Stimulated activated CD8-positive, alpha-beta memory T cell treated with anti-CD3 and anti-CD28 coated beads, Interleukin-15, amount 100 ng/mL, for 48 hours (primary cell): ENCODE measurements at regions not wholly inside any gene's neighbourhood (a gene's known extent, or its start where the extent isn't known, plus 50 kb on each side); places are given as distances from the start of the nearest gene placed in this dataset.

ENCODE experiments used
- DNase-seq, 2 donors: peaks; one replicate each; pipeline ENCODE4 v3.0.0-alpha.2; 2020; ENCODE audit warnings: low read depth in 2 of 2

- DNase-seq = no peak
These were observed 551.3 kb upstream of the RAB6C start for GRCh38 chr2:129428086-129428660.

DNA sequence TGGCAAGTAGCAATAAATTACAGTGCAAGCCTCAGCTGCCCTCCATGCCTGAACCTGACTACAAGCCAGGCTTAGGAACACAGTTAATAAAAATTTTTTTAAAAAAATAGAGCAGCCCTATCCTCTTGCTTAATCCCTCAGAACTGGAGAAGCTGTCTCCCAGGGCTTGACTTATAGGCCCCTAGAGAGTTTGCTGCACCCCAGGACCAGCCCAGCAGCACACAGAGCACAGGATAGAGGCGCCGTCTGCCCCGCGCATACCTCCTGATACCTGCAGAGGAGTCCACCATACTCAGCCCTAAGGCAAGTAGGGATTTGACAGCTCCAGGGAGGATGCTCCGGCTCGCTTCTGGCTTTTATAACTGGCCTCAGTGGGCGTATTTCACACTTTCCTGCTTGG is 548.6 kb upstream of the RAB6C start:
- no peak for DNase-seq

- DNase-seq = no peak
These were observed 547.6 kb upstream of the RAB6C start for GRCh38 chr2:129431881-129432280.

DNA sequence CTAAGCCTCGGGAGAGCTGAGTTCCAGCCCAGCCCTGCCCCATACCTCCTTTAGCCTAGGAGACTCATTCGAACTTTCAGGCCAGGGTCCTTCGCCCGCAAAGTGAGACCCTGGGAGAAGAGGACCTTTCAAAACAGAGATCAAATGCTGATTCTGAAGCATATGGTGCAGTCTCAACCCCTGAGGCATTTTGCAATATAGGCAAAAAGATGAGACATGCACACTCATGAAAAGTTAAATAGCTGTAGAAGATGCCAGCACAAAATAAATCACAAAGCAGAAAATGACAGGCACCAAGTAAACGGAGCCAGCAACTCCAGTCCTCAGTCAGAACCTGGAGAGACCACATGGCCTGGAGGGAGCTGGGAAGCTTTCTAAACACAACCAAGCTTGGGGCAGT is 542.7 kb upstream of the RAB6C start:
- no peak for DNase-seq

- DNase-seq = no peak
These were observed 541.7 kb upstream of the RAB6C start for GRCh38 chr2:129437725-129438124.

DNA sequence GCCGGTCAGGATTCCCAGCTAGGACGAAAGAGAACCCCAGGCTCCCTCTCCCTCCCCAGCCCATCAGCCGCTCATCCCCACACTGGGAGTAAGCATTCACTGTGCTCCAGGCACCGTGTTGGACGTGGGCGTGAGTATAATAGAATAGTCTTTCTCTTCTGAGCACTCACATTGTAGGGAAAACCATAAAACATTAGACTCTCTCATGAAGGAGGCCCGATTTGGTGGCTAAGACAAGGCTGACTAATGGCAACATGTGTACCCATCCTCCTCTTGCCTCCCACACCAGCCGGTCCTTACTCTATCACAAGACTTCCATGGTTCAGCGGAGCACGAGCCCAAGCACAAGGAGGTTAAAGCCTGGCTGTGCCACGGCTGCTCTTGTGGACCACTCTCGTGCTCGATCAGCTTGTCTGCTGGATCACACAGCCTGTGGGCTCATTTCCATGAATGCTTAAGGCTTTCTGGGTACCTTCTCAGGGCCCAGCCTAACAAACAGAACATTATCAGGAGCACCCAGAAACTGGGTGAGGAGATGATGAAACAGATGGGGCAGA is 540.9 kb upstream of the RAB6C start:
- no peak for DNase-seq

- DNase-seq = no peak
These were observed 539.8 kb upstream of the RAB6C start for GRCh38 chr2:129439406-129440302.

GRCh38 chr2:129441610-129442009 is 537.9 kb upstream of the RAB6C start:
- DNase-seq = no peak

GRCh38 chr2:129443235-129443864 is 536.1 kb upstream of the RAB6C start:
- no peak for DNase-seq

DNA sequence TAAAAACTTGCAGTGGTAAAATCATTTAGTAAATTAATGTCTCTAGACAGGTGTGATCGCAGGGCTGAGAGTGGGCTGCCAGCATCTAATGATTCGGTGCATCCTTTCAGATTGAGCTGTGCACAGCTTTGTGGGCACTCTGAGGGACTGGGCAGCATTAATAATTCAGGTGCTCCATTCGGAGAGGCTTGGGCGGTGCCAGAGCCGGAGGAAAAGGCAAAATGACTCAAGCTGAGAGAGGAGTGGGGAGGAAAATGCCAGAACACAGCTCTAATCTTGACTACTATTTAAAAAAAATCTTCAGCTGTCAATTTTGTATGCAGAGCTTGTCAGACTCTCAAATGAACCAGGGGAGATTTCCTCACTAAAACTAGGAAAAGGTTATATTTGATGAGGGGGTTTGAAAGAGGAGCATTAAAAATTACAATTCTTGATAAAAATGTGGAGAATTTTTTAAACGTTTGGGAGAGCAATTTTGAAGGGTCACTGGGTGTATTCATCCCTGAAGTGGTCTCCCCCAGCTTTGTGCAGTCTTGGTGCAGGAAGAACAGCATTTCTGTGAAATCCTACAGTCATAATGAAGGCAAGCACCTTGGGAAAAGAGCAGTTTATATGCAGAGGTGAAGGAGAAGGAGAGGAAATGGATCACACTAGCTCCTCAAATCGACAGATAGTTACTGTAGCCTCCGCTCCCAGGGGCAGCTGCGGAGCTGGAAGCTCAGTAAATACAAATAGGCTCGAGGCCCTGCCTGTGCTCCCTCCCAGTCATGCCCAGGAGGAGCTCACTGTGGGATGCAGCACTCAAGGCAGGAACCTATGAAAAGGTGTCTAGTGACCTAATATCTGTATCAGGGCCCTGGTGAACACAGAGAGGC is 535.4 kb upstream of the RAB6C start:
- no peak for DNase-seq

DNA sequence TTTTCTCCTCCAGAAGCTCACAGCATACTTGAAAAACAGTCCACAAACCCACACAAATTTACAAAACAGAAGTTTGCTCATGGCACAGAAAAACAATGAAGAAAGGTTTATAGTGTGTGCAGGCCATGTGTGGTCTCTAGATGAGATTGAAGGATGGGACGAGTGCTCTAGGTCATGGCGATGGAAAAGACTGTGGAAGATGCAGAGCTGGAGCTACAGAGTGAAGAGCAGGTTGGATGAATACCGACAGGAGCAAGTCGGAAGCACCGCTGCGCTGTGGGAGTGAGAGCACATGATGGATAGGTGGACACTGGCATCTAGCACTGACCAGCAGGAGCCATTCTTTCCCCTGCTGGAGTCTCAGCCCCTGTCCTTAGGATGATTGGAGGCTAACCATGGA is 534.7 kb upstream of the RAB6C start:
- no peak for DNase-seq

DNA sequence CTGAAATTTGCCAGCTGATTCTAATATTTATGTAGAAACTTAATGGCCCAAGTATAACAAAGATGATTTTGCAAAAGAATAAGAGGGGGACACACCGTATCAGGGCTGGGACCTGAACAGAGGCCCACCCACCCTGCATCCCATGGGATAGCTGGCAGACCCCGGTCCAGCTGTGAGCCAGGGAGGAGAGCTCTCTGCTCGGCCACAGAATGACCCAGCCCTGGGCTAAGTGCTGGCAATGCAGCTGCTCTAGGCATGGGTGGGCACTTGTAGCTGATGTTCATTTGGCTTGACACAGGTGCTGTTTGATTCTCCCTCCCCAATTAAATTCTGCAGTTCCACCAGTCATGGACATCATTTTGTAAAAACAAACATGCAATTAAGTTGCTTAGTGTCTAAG is 522.8 kb upstream of the RAB6C start:
- DNase-seq = no peak

- no peak for DNase-seq
These were observed 522.1 kb upstream of the RAB6C start for GRCh38 chr2:129457277-129457818.

- DNase-seq = no peak
These were observed 521.5 kb upstream of the RAB6C start for GRCh38 chr2:129458006-129458405.

GRCh38 chr2:129458436-129458835 is 521.0 kb upstream of the RAB6C start:
- DNase-seq = no peak

- DNase-seq = no peak
These were observed 520.1 kb upstream of the RAB6C start for GRCh38 chr2:129459200-129459876.

- no peak for DNase-seq
These were observed 519.6 kb upstream of the RAB6C start for GRCh38 chr2:129459881-129460280.

GRCh38 chr2:129460299-129461198 is 518.9 kb upstream of the RAB6C start:
- DNase-seq = no peak

GRCh38 chr2:129462349-129462748 is 517.1 kb upstream of the RAB6C start:
- no peak for DNase-seq

- no peak for DNase-seq
These were observed 516.5 kb upstream of the RAB6C start for GRCh38 chr2:129462967-129463366.
